ENCODE measurements at regions not wholly inside any gene's neighbourhood (a gene's known extent, or its start where the extent isn't known, plus 50 kb on each side); places are given as distances from the start of the nearest gene placed in this dataset.

DNA sequence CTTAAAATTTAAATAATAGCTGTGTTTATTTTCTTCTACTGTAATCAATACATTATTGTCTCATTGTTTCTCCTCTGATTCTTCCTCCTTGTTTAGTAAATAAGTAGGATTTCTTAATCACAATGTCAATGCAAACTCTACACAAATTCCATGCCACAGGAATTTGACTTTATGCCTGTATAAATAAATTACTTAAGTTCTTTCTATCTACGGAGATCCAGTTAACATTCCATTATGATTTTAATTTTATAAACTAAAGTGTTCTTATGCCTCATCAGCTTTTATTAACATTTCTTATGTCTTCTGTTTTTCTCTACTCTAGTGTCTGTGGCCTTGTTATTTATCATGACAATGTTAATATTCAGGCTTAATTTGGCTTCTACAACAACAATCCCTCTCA, 1169.2 kb downstream of the GRIK2 start:
- Mint-ChIP-seq H3K27ac (no peak overlapping the region), H3K36me3 (no peaks in the 10 kb centered on the region), H3K4me3 (no peak overlapping the region), H3K27me3 (ENCODE audit: low read depth) (no peaks in the 10 kb centered on the region), H3K9me3 (no peaks in the 10 kb centered on the region), H3K4me1 (peaks cover 5% of the 10 kb centered on the region; the same call in 1 of the 2 replicates)
- ChIA-PET CTCF (no interaction called here), POLR2A (no interaction called here)
- DNase-seq (ENCODE audit: low spot score) (no peak), ATAC-seq (no peak)
- TF ChIP-seq, protein P1, sequence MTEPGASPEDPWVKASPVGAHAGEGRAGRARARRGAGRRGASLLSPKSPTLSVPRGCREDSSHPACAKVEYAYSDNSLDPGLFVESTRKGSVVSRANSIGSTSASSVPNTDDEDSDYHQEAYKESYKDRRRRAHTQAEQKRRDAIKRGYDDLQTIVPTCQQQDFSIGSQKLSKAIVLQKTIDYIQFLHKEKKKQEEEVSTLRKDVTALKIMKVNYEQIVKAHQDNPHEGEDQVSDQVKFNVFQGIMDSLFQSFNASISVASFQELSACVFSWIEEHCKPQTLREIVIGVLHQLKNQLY (CRISPR knock-in tag; IDR thresholded peaks at IDR 0.05), result no peak
- TF ChIP-seq, protein P2, sequence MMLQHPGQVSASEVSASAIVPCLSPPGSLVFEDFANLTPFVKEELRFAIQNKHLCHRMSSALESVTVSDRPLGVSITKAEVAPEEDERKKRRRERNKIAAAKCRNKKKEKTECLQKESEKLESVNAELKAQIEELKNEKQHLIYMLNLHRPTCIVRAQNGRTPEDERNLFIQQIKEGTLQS (CRISPR knock-in tag; conservative IDR thresholded peaks at IDR 0.05), result no peak
- TF ChIP-seq, protein P3, sequence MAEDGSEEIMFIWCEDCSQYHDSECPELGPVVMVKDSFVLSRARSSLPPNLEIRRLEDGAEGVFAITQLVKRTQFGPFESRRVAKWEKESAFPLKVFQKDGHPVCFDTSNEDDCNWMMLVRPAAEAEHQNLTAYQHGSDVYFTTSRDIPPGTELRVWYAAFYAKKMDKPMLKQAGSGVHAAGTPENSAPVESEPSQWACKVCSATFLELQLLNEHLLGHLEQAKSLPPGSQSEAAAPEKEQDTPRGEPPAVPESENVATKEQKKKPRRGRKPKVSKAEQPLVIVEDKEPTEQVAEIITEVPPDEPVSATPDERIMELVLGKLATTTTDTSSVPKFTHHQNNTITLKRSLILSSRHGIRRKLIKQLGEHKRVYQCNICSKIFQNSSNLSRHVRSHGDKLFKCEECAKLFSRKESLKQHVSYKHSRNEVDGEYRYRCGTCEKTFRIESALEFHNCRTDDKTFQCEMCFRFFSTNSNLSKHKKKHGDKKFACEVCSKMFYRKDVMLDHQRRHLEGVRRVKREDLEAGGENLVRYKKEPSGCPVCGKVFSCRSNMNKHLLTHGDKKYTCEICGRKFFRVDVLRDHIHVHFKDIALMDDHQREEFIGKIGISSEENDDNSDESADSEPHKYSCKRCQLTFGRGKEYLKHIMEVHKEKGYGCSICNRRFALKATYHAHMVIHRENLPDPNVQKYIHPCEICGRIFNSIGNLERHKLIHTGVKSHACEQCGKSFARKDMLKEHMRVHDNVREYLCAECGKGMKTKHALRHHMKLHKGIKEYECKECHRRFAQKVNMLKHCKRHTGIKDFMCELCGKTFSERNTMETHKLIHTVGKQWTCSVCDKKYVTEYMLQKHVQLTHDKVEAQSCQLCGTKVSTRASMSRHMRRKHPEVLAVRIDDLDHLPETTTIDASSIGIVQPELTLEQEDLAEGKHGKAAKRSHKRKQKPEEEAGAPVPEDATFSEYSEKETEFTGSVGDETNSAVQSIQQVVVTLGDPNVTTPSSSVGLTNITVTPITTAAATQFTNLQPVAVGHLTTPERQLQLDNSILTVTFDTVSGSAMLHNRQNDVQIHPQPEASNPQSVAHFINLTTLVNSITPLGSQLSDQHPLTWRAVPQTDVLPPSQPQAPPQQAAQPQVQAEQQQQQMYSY (CRISPR knock-in tag; IDR thresholded peaks at IDR 0.05), result no peak
- TF ChIP-seq MXD4 (CRISPR knock-in tag; IDR thresholded peaks at IDR 0.05; ENCODE audit: borderline replicate concordance) (no peak), FOXJ3 (CRISPR knock-in tag; IDR thresholded peaks at IDR 0.05; ENCODE audit: borderline replicate concordance) (no peak), SMAD3 (CRISPR knock-in tag; IDR thresholded peaks at IDR 0.05; ENCODE audit: borderline replicate concordance) (no peak), GRHL2 (CRISPR knock-in tag; IDR thresholded peaks at IDR 0.05; ENCODE audit: insufficient replicate concordance, severe bottlenecking) (no peak), SOX15 (CRISPR knock-in tag; IDR thresholded peaks at IDR 0.05) (no peak), GABPB1 (CRISPR knock-in tag; IDR thresholded peaks at IDR 0.05) (no peak)
- TF ChIP-seq, protein P4, sequence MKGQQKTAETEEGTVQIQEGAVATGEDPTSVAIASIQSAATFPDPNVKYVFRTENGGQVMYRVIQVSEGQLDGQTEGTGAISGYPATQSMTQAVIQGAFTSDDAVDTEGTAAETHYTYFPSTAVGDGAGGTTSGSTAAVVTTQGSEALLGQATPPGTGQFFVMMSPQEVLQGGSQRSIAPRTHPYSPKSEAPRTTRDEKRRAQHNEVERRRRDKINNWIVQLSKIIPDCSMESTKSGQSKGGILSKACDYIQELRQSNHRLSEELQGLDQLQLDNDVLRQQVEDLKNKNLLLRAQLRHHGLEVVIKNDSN (CRISPR knock-in tag; IDR thresholded peaks at IDR 0.05), result no peak

DNA sequence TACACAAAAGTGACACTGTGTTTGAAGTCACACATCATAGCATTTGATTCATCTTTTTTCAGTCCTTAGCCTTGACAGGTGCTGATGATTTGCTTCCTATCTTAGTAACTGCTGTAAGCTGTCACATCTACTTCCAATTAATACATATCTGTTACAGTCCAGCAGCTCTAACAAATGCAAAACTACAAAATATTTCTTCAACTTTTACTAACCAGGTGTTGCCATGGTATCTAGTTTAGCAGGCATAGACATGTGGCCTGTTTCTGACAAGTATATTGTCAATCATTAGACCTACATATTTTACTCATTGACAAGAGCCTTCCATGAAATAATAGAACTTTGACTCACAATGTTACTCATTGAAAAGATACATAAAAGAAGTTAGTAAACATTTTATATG, 1159.7 kb downstream of the GRIK2 start:
- Mint-ChIP-seq H3K27me3 (ENCODE audit: low read depth) (no peaks in the 10 kb centered on the region), H3K36me3 (no peaks in the 10 kb centered on the region), H3K4me1 (no peaks in the 10 kb centered on the region), H3K9me3 (peaks cover 9% of the 10 kb centered on the region), H3K4me3 (no peak overlapping the region), H3K27ac (no peak overlapping the region)
- ChIA-PET CTCF (no interaction called here), POLR2A (no interaction called here)
- no peak for ATAC-seq
- TF ChIP-seq, protein P5, sequence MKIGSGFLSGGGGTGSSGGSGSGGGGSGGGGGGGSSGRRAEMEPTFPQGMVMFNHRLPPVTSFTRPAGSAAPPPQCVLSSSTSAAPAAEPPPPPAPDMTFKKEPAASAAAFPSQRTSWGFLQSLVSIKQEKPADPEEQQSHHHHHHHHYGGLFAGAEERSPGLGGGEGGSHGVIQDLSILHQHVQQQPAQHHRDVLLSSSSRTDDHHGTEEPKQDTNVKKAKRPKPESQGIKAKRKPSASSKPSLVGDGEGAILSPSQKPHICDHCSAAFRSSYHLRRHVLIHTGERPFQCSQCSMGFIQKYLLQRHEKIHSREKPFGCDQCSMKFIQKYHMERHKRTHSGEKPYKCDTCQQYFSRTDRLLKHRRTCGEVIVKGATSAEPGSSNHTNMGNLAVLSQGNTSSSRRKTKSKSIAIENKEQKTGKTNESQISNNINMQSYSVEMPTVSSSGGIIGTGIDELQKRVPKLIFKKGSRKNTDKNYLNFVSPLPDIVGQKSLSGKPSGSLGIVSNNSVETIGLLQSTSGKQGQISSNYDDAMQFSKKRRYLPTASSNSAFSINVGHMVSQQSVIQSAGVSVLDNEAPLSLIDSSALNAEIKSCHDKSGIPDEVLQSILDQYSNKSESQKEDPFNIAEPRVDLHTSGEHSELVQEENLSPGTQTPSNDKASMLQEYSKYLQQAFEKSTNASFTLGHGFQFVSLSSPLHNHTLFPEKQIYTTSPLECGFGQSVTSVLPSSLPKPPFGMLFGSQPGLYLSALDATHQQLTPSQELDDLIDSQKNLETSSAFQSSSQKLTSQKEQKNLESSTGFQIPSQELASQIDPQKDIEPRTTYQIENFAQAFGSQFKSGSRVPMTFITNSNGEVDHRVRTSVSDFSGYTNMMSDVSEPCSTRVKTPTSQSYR (CRISPR knock-in tag; IDR thresholded peaks at IDR 0.05), result no peak
- no peak for DNase-seq (ENCODE audit: low spot score)

DNA sequence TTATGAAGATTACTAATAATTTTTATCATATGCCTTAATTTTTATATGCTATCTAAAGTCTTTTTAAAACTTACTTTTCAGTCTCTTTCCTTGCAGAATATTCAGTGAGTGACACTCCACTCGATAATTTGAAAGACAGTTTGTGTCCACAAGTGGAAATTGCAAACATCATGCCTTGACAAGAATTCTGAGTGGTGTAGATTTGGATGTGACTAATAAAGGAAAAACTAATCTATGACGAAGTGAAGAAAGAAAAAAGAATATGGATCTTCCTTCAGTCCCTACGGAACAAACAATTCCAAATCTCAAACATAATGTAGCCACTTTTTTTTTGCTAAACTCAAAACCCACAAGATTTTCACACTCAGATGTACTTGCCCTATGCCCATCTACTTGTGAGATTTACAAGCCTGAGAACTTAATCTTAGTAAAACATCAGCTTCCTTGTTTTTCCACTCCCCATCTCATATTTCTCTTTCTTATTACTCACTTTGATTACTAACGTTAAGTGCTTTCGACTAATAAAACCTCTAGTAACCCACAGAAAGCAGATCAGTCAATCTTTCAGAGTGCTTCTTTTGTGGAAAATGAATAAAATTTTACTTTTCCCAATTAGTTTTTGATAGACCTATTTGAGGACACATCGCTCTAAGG, 1155.8 kb downstream of the GRIK2 start:
- H3K9me3 Mint-ChIP-seq, result peaks cover 12% of the 10 kb centered on the region
- no peak overlapping the region for H3K27ac Mint-ChIP-seq
- CTCF ChIA-PET, result no interaction called here
- no peaks in the 10 kb centered on the region for H3K27me3 Mint-ChIP-seq (ENCODE audit: low read depth)
- no peaks in the 10 kb centered on the region for H3K36me3 Mint-ChIP-seq
- no peak overlapping the region for H3K4me3 Mint-ChIP-seq
- DNase-seq (ENCODE audit: low spot score), result no peak
- POLR2A ChIA-PET, result no interaction called here
- H3K4me1 Mint-ChIP-seq, result no peaks in the 10 kb centered on the region
- no peak for ATAC-seq
- TF ChIP-seq, protein P6, sequence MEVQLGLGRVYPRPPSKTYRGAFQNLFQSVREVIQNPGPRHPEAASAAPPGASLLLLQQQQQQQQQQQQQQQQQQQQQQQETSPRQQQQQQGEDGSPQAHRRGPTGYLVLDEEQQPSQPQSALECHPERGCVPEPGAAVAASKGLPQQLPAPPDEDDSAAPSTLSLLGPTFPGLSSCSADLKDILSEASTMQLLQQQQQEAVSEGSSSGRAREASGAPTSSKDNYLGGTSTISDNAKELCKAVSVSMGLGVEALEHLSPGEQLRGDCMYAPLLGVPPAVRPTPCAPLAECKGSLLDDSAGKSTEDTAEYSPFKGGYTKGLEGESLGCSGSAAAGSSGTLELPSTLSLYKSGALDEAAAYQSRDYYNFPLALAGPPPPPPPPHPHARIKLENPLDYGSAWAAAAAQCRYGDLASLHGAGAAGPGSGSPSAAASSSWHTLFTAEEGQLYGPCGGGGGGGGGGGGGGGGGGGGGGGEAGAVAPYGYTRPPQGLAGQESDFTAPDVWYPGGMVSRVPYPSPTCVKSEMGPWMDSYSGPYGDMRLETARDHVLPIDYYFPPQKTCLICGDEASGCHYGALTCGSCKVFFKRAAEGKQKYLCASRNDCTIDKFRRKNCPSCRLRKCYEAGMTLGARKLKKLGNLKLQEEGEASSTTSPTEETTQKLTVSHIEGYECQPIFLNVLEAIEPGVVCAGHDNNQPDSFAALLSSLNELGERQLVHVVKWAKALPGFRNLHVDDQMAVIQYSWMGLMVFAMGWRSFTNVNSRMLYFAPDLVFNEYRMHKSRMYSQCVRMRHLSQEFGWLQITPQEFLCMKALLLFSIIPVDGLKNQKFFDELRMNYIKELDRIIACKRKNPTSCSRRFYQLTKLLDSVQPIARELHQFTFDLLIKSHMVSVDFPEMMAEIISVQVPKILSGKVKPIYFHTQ (CRISPR knock-in tag; IDR thresholded peaks at IDR 0.05), result no peak
- TF ChIP-seq IRF2 (CRISPR knock-in tag; IDR thresholded peaks at IDR 0.05; ENCODE audit: borderline replicate concordance, low read depth), result no peak
- TF ChIP-seq GTF2I (CRISPR knock-in tag; conservative IDR thresholded peaks at IDR 0.05), result no peak
- no peak for TF ChIP-seq HMGA2 (CRISPR knock-in tag; IDR thresholded peaks at IDR 0.05)
- TF ChIP-seq, protein P7, sequence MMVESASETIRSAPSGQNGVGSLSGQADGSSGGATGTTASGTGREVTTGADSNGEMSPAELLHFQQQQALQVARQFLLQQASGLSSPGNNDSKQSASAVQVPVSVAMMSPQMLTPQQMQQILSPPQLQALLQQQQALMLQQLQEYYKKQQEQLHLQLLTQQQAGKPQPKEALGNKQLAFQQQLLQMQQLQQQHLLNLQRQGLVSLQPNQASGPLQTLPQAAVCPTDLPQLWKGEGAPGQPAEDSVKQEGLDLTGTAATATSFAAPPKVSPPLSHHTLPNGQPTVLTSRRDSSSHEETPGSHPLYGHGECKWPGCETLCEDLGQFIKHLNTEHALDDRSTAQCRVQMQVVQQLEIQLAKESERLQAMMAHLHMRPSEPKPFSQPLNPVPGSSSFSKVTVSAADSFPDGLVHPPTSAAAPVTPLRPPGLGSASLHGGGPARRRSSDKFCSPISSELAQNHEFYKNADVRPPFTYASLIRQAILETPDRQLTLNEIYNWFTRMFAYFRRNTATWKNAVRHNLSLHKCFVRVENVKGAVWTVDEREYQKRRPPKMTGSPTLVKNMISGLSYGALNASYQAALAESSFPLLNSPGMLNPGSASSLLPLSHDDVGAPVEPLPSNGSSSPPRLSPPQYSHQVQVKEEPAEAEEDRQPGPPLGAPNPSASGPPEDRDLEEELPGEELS (CRISPR knock-in tag; IDR thresholded peaks at IDR 0.05), result no peak
- TF ChIP-seq, protein P8, sequence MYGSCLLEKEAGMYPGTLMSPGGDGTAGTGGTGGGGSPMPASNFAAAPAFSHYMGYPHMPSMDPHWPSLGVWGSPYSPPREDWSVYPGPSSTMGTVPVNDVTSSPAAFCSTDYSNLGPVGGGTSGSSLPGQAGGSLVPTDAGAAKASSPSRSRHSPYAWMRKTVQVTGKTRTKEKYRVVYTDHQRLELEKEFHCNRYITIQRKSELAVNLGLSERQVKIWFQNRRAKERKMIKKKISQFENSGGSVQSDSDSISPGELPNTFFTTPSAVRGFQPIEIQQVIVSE (CRISPR knock-in tag; IDR thresholded peaks at IDR 0.05; ENCODE audit: borderline replicate concordance), result no peak
- no peak for TF ChIP-seq NFE2L1 (CRISPR knock-in tag; IDR thresholded peaks at IDR 0.05)

Data from WTC11 (cell line).